HCT116 (cell line): ENCODE measurements at regions not wholly inside any gene's neighbourhood (a gene's known extent, or its start where the extent isn't known, plus 50 kb on each side); places are given as distances from the start of the nearest gene placed in this dataset.

ENCODE experiments used
- EZH2 ChIP-seq: fragments of 200-600 bp; sonication (generic); IDR thresholded peaks from 2 replicates; pipeline ENCODE4 v1.6.1; 2017; ENCODE audit warnings: antibody characterized with exemption, mixed run types
- POLR2A ChIP-seq: IDR thresholded peaks from 2 replicates; pipeline ENCODE4 v1.7.0; 2011; ENCODE audit warnings: borderline replicate concordance; ENCODE audit not compliant: insufficient read depth, insufficient read length; ENCODE audit errors: extremely low read depth

DNA sequence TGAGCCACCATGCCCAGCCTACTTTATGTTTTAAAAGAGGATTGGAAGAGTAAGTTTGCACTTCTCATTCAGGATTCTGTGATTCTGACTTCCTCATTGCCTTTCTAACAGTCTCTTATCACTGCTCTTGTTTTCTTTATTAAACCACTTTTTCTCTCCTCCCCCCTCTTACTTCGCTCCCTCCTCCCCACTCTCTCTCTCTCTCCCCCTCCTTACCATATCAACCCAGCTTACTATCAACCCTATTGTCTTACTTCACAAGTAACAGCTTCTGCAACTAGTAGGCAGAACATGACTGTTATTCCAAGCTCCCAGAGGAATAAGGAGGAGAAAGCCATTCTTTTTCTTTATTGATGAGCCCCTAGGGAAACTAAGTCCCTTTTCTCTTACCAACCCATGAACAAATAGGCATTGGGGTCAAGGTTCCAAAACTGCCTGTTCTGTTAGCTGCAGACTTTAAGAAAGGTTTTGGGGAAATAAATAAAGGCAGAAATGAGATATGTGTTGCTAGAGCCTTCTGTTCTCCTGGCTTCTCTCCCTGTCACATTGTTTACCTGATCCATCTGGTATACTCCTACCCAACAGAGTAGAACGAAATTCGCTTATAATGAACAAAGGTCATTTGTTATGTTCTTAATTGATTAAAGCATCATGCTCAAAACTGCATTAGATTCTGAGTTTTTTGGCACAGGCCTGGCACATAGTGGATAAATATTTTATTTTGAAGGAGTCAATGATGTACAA lies 56.4 kb upstream of the RASGRP1 start:
- no peak for TF ChIP-seq POLR2A
- TF ChIP-seq EZH2 = no peak
